Neural progenitor cell (in vitro differentiated cells): ENCODE measurements at regions not wholly inside any gene's neighbourhood (a gene's known extent, or its start where the extent isn't known, plus 50 kb on each side); places are given as distances from the start of the nearest gene placed in this dataset.
A peak's percentile ranks its signal among the peaks of the same experiment; 100 is the strongest.

Source experiments
- DNase-seq: peaks from one replicate; pipeline ENCODE4 v3.0.0-alpha.2; 2016; ENCODE audit warnings: low spot score
- H2AFZ ChIP-seq: fragments of 200-600 bp; sonication (generic); replicated peaks from 2 replicates; pipeline ENCODE4 v1.6.1; 2016; ENCODE audit warnings: antibody characterized with exemption
- H3F3A ChIP-seq: fragments of 200-600 bp; sonication (generic); 2 replicates; pipeline ENCODE4 v1.6.1; 2016; ENCODE audit warnings: antibody characterized with exemption, low read depth
- H3K27ac ChIP-seq: fragments of 200-600 bp; sonication (generic); 2 replicates; pipeline ENCODE4 v1.5.1; 2016; ENCODE audit warnings: mild to moderate bottlenecking
- H3K27me3 ChIP-seq: fragments of 200-600 bp; sonication (generic); 2 replicates; pipeline ENCODE4 v1.6.1; 2016; ENCODE audit warnings: mild to moderate bottlenecking, moderate library complexity
- H3K36me3 ChIP-seq: fragments of 200-600 bp; sonication (generic); 2 replicates; pipeline ENCODE4 v1.5.1; 2016
- H3K4me1 ChIP-seq: fragments of 200-600 bp; sonication (generic); 2 replicates; pipeline ENCODE4 v1.6.1; 2016; ENCODE audit warnings: mixed run types
- H3K4me2 ChIP-seq: fragments of 200-600 bp; sonication (generic); 2 replicates; pipeline ENCODE4 v1.6.1; 2016
- H3K4me3 ChIP-seq: fragments of 200-600 bp; sonication (generic); 2 replicates; pipeline ENCODE4 v1.5.1; 2016
- H3K79me2 ChIP-seq: fragments of 200-600 bp; sonication (generic); 2 replicates; pipeline ENCODE4 v1.6.1; 2016; ENCODE audit warnings: low read depth
- H3K9ac ChIP-seq: fragments of 200-600 bp; sonication (generic); 2 replicates; pipeline ENCODE4 v1.6.1; 2016
- H3K9me3 ChIP-seq: fragments of 200-600 bp; sonication (generic); 2 replicates; pipeline ENCODE4 v1.5.1; 2016; ENCODE audit warnings: low read depth
- H4K20me1 ChIP-seq: fragments of 200-600 bp; sonication (generic); 2 replicates; pipeline ENCODE4 v1.6.1; 2016; ENCODE audit warnings: low read depth
- H3K27ac Mint-ChIP-seq: 3 replicates; pipeline ENCODE4 v1.8.0; 2021; ENCODE audit warnings: mixed read lengths
- H3K27me3 Mint-ChIP-seq: 2 replicates; pipeline ENCODE4 v1.8.0; 2022; ENCODE audit warnings: low read depth, mild to moderate bottlenecking, inconsistent platforms, moderate library complexity, mixed read lengths; ENCODE audit not compliant: insufficient read depth
- H3K36me3 Mint-ChIP-seq: 3 replicates; pipeline ENCODE4 v1.8.0; 2021; ENCODE audit warnings: mixed read lengths
- H3K4me1 Mint-ChIP-seq: 3 replicates; pipeline ENCODE4 v1.8.0; 2021; ENCODE audit warnings: mixed read lengths
- H3K4me3 Mint-ChIP-seq: 3 replicates; pipeline ENCODE4 v1.8.0; 2021; ENCODE audit warnings: mild to moderate bottlenecking, moderate library complexity, mixed read lengths
- H3K9me3 Mint-ChIP-seq: 3 replicates; pipeline ENCODE4 v1.8.0; 2020; ENCODE audit warnings: mixed read lengths
- CTCF ChIP-seq: fragments of 200-600 bp; sonication (generic); IDR thresholded peaks from 2 replicates; pipeline ENCODE4 v1.5.1; 2017; ENCODE audit warnings: antibody characterized with exemption, mild to moderate bottlenecking
- EZH2 ChIP-seq: fragments of 200-600 bp; sonication (generic); IDR thresholded peaks from 2 replicates; pipeline ENCODE4 v1.6.1; 2017; ENCODE audit warnings: antibody characterized with exemption, mild to moderate bottlenecking, moderate library complexity
- EZH2phosphoT487 ChIP-seq: fragments of 200-600 bp; sonication (generic); IDR thresholded peaks from 2 replicates; pipeline ENCODE4 v1.6.1; 2017; ENCODE audit warnings: antibody characterized with exemption

GRCh38 chr3:3918763-3919162 lies 119.5 kb downstream of the LRRN1 start:
- Histone ChIP-seq H3F3A (no peaks in the 10 kb centered on the region), H2AFZ (no peak overlapping the region), H3K27ac (no peak overlapping the region), H3K4me2 (no peak overlapping the region), H3K4me3 (no peak overlapping the region), H3K79me2 (no peaks in the 10 kb centered on the region), H3K9ac (no peak overlapping the region), H3K36me3 (no peaks in the 10 kb centered on the region), H3K27me3 (no peaks in the 10 kb centered on the region), H3K4me1 (no peaks in the 10 kb centered on the region), H4K20me1 (no peaks in the 10 kb centered on the region), H3K9me3 (no peaks in the 10 kb centered on the region)
- no peaks in the 10 kb centered on the region for H3K9me3 Mint-ChIP-seq
- H3K4me3 Mint-ChIP-seq, result no peak overlapping the region
- TF ChIP-seq EZH2phosphoT487, result no peak
- TF ChIP-seq EZH2, result no peak
- TF ChIP-seq CTCF, result no peak
- H3K36me3 Mint-ChIP-seq, result peaks cover 9% of the 10 kb centered on the region
- no peak for DNase-seq
- H3K4me1 Mint-ChIP-seq, result peaks cover 28% of the 10 kb centered on the region
- H3K27ac Mint-ChIP-seq, result peak overlapping the region; percentile 30
- H3K27me3 Mint-ChIP-seq, result no peaks in the 10 kb centered on the region

- peaks cover 28% of the 10 kb centered on the region for H3K4me1 Mint-ChIP-seq
- no peak for DNase-seq
- no peaks in the 10 kb centered on the region for H3K9me3 ChIP-seq
- no peaks in the 10 kb centered on the region for H3K27me3 Mint-ChIP-seq
- no peaks in the 10 kb centered on the region for H3K4me1 ChIP-seq
- H3K27ac ChIP-seq, result no peak overlapping the region
- H3K36me3 Mint-ChIP-seq, result peaks cover 9% of the 10 kb centered on the region
- no peak overlapping the region for H3K4me3 Mint-ChIP-seq
- no peaks in the 10 kb centered on the region for H3K27me3 ChIP-seq
- no peaks in the 10 kb centered on the region for H3K79me2 ChIP-seq
- no peak overlapping the region for H2AFZ ChIP-seq
- H3K36me3 ChIP-seq, result no peaks in the 10 kb centered on the region
- no peaks in the 10 kb centered on the region for H4K20me1 ChIP-seq
- H3K4me3 ChIP-seq, result no peak overlapping the region
- H3K4me2 ChIP-seq, result no peak overlapping the region
- no peak overlapping the region for H3K27ac Mint-ChIP-seq
- TF ChIP-seq EZH2phosphoT487 (no peak), EZH2 (no peak), CTCF (no peak)
- H3K9me3 Mint-ChIP-seq, result no peaks in the 10 kb centered on the region
- no peaks in the 10 kb centered on the region for H3F3A ChIP-seq
- H3K9ac ChIP-seq, result no peak overlapping the region
Observed at GRCh38 chr3:3919316-3919715, 120.1 kb downstream of the LRRN1 start.

- DNase-seq, result no peak
- Histone ChIP-seq H3K4me2 (no peak overlapping the region), H3K9me3 (no peaks in the 10 kb centered on the region), H3K9ac (no peak overlapping the region), H3K4me1 (no peaks in the 10 kb centered on the region), H3K27ac (no peak overlapping the region), H2AFZ (no peak overlapping the region), H3K4me3 (no peak overlapping the region), H4K20me1 (no peaks in the 10 kb centered on the region), H3K79me2 (no peaks in the 10 kb centered on the region), H3K27me3 (no peaks in the 10 kb centered on the region), H3K36me3 (no peaks in the 10 kb centered on the region), H3F3A (no peaks in the 10 kb centered on the region)
- Mint-ChIP-seq H3K4me3 (no peak overlapping the region), H3K4me1 (peaks cover 7% of the 10 kb centered on the region), H3K27me3 (no peaks in the 10 kb centered on the region), H3K9me3 (no peaks in the 10 kb centered on the region), H3K27ac (no peak overlapping the region), H3K36me3 (peaks cover 9% of the 10 kb centered on the region)
- TF ChIP-seq EZH2, result no peak
Observed at GRCh38 chr3:3923619-3924018, 124.4 kb downstream of the LRRN1 start.

GRCh38 chr3:3927198-3927597 lies 128.0 kb downstream of the LRRN1 start:
- H3K9me3 Mint-ChIP-seq, result peaks cover 2% of the 10 kb centered on the region
- Histone ChIP-seq H3K27me3 (no peaks in the 10 kb centered on the region), H3K27ac (no peak overlapping the region), H3F3A (no peaks in the 10 kb centered on the region), H3K9me3 (no peaks in the 10 kb centered on the region), H3K36me3 (no peaks in the 10 kb centered on the region), H3K4me2 (no peak overlapping the region), H3K9ac (no peak overlapping the region), H3K4me1 (no peaks in the 10 kb centered on the region), H4K20me1 (no peaks in the 10 kb centered on the region), H3K79me2 (no peaks in the 10 kb centered on the region), H2AFZ (no peak overlapping the region), H3K4me3 (no peak overlapping the region)
- DNase-seq, result no peak
- H3K36me3 Mint-ChIP-seq, result peaks cover 6% of the 10 kb centered on the region
- H3K4me3 Mint-ChIP-seq, result no peak overlapping the region
- TF ChIP-seq EZH2, result no peak
- TF ChIP-seq CTCF, result no peak
- no peak for TF ChIP-seq EZH2phosphoT487
- no peaks in the 10 kb centered on the region for H3K4me1 Mint-ChIP-seq
- H3K27ac Mint-ChIP-seq, result no peak overlapping the region
- H3K27me3 Mint-ChIP-seq, result no peaks in the 10 kb centered on the region
